ENCODE measurements at regions not wholly inside any gene's neighbourhood (a gene's known extent, or its start where the extent isn't known, plus 50 kb on each side); places are given as distances from the start of the nearest gene placed in this dataset.

DNA sequence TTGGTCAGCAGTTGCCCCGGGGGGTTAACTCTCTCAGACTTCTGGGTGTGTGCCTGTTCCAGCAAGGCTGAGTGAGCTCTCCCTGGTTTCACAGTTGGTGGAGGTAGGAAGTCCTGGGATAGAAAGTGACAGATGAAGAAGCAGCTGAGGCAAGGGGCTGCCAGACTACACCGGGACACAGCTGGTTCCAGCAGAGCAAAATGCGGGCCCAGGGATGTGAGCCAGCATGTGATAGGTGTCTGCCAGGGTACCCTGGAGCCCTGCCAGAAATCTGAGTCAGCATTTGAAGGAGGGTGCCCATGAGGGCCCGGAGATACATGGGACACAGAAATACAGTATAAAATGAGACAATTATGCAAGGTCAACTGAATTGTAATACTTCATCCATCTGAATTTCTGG lies 79.3 kb upstream of the LGALSL start:
- TF ChIP-seq CTCF (conservative IDR thresholded peaks at IDR 0.05; ENCODE audit: low read depth in 2 of 2), result no peak
- no peak for TF ChIP-seq POLR2AphosphoS5 (IDR thresholded peaks at IDR 0.05; ENCODE audit: low read depth)
- TF ChIP-seq, protein P1, sequence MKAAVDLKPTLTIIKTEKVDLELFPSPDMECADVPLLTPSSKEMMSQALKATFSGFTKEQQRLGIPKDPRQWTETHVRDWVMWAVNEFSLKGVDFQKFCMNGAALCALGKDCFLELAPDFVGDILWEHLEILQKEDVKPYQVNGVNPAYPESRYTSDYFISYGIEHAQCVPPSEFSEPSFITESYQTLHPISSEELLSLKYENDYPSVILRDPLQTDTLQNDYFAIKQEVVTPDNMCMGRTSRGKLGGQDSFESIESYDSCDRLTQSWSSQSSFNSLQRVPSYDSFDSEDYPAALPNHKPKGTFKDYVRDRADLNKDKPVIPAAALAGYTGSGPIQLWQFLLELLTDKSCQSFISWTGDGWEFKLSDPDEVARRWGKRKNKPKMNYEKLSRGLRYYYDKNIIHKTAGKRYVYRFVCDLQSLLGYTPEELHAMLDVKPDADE (IDR thresholded peaks at IDR 0.05), result no peak
- no peak for TF ChIP-seq EZH2 (IDR thresholded peaks at IDR 0.05; ENCODE audit: low read depth, unreplicated experiment)
- no peak for TF ChIP-seq CREB1 (CRISPR knock-in tag; IDR thresholded peaks at IDR 0.05; ENCODE audit: low read depth)

Data from GM23338 (cell line).